ENCODE measurements at regions not wholly inside any gene's neighbourhood (a gene's known extent, or its start where the extent isn't known, plus 50 kb on each side); places are given as distances from the start of the nearest gene placed in this dataset.

DNA sequence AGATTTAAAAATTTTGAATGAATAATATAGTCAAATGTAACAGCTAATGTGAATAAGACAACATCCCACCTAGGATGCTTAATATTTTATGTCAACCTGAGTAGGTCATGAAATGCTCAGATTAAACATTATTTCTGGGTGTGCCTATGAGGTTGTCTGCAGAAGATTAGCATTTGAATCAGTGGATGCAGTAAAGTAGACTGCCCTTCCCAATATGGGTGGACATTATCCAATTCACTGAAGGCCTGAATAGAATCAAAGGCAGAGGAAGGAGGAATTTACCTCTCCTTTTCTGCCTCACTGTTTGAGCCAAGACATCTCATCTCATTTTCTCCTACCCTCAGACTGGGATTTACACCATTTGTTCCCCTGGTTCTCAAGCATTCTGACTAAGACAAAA is 1582.3 kb downstream of the EFNA5 start:
- TF ChIP-seq EZH2phosphoT487 (IDR thresholded peaks at IDR 0.05; ENCODE audit: borderline replicate concordance, low read depth, low read length) = no peak
- TF ChIP-seq, protein P1, sequence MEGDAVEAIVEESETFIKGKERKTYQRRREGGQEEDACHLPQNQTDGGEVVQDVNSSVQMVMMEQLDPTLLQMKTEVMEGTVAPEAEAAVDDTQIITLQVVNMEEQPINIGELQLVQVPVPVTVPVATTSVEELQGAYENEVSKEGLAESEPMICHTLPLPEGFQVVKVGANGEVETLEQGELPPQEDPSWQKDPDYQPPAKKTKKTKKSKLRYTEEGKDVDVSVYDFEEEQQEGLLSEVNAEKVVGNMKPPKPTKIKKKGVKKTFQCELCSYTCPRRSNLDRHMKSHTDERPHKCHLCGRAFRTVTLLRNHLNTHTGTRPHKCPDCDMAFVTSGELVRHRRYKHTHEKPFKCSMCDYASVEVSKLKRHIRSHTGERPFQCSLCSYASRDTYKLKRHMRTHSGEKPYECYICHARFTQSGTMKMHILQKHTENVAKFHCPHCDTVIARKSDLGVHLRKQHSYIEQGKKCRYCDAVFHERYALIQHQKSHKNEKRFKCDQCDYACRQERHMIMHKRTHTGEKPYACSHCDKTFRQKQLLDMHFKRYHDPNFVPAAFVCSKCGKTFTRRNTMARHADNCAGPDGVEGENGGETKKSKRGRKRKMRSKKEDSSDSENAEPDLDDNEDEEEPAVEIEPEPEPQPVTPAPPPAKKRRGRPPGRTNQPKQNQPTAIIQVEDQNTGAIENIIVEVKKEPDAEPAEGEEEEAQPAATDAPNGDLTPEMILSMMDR (conservative IDR thresholded peaks at IDR 0.05; ENCODE audit: low read length) = no peak

DNA sequence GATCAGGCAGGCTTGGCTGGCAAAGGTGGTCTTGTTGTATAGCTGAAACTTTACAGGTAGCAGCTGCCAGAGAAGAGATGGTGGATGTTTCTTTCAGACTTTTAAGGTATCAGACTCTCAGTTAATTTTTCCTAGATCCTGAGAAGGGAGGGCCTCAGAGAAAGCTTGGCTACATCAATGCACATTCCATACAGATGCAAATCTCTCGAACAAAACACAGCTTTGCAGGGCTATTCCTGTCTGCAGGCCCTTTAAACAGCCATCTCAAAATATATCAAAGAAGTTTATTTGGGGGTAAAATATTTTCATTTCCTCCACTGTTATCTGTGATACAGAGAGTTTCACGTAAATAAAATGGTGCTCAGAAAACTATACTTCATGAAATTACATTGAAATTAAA is 1584.4 kb downstream of the EFNA5 start:
- H3K27ac ChIP-seq (ENCODE audit: low read depth, low read length, poor library complexity, severe bottlenecking) = no peak overlapping the region
- H2AFZ ChIP-seq (ENCODE audit: low read length) = no peak overlapping the region
- H3K4me1 ChIP-seq (ENCODE audit: insufficient read depth, low read length, poor library complexity, severe bottlenecking) = no peaks in the 10 kb centered on the region
- no peaks in the 10 kb centered on the region for H3K9me3 ChIP-seq (ENCODE audit: low read length)
- no peak overlapping the region for H3K4me3 ChIP-seq (ENCODE audit: low read depth, low read length, poor library complexity, severe bottlenecking)
- H3K79me2 ChIP-seq (ENCODE audit: insufficient read depth, low read depth, low read length) = no peaks in the 10 kb centered on the region
- POLR2A ChIA-PET = no interaction called here
- intact Hi-C loops (cut with micrococcal nuclease; ENCODE audit: unreplicated experiment) = no loop called here
- BruUV-seq (replicated peaks) = no TSS peak
- no peak overlapping the region for H3K4me2 ChIP-seq (ENCODE audit: low read length)
- CTCF ChIA-PET (ENCODE audit: unreplicated experiment) = no interaction called here
- no peak for DNase-seq (ENCODE audit: low spot score)
- no peaks in the 10 kb centered on the region for H3K36me3 ChIP-seq (ENCODE audit: insufficient read depth, low read length)
- H4K20me1 ChIP-seq (ENCODE audit: insufficient read depth, low read length) = no peaks in the 10 kb centered on the region
- TF ChIP-seq EZH2phosphoT487 (IDR thresholded peaks at IDR 0.05; ENCODE audit: borderline replicate concordance, low read depth, low read length) = no peak
- TF ChIP-seq, protein P1 (conservative IDR thresholded peaks at IDR 0.05; ENCODE audit: low read length) = no peak
- H3K9me2 ChIP-seq (ENCODE audit: insufficient read depth, low read length) = no peaks in the 10 kb centered on the region

More for the DNA sequence above, 1582.3 kb downstream of the EFNA5 start:
- no peaks in the 10 kb centered on the region for H4K20me1 ChIP-seq (ENCODE audit: insufficient read depth, low read length)
- DNase-seq (ENCODE audit: low spot score) = no peak
- ChIA-PET CTCF (ENCODE audit: unreplicated experiment) (no interaction called here), POLR2A (no interaction called here)
- no TSS peak for BruUV-seq (replicated peaks)
- intact Hi-C loops (cut with micrococcal nuclease; ENCODE audit: unreplicated experiment) = no loop called here
- no peak overlapping the region for H3K27ac ChIP-seq (ENCODE audit: low read depth, low read length, poor library complexity, severe bottlenecking)
- no peaks in the 10 kb centered on the region for H3K79me2 ChIP-seq (ENCODE audit: insufficient read depth, low read depth, low read length)
- H3K4me2 ChIP-seq (ENCODE audit: low read length) = no peak overlapping the region
- no peaks in the 10 kb centered on the region for H3K4me1 ChIP-seq (ENCODE audit: insufficient read depth, low read length, poor library complexity, severe bottlenecking)
- H3K36me3 ChIP-seq (ENCODE audit: insufficient read depth, low read length) = no peaks in the 10 kb centered on the region
- no peak overlapping the region for H3K4me3 ChIP-seq (ENCODE audit: low read depth, low read length, poor library complexity, severe bottlenecking)
- no peaks in the 10 kb centered on the region for H3K9me2 ChIP-seq (ENCODE audit: insufficient read depth, low read length)
- no peak overlapping the region for H2AFZ ChIP-seq (ENCODE audit: low read length)
- no peaks in the 10 kb centered on the region for H3K9me3 ChIP-seq (ENCODE audit: low read length)

DNA sequence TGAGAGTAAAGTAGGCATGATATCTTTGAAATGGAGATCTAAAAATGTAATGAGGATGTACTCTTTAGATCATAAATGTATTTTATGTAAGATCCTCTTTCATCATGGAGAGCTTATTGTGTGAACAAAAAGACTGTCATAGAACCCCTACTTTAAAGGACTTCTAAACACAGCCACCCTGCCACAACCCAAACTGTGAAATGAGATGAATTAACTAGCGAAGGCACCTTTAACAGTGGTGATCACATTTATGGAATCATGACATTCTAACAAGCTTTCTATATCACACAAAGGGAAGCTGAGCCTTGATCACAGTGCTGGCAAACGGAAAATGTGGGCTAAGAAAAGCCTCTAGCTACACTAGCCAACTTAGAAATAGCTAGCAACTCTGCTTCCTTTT is 1585.2 kb downstream of the EFNA5 start:
- Histone ChIP-seq H3K36me3 (ENCODE audit: insufficient read depth, low read length) (no peaks in the 10 kb centered on the region), H3K27ac (ENCODE audit: low read depth, low read length, poor library complexity, severe bottlenecking) (no peak overlapping the region), H3K9me3 (ENCODE audit: low read length) (no peaks in the 10 kb centered on the region), H3K4me3 (ENCODE audit: low read depth, low read length, poor library complexity, severe bottlenecking) (no peak overlapping the region), H3K4me1 (ENCODE audit: insufficient read depth, low read length, poor library complexity, severe bottlenecking) (no peaks in the 10 kb centered on the region), H3K9me2 (ENCODE audit: insufficient read depth, low read length) (no peaks in the 10 kb centered on the region), H3K79me2 (ENCODE audit: insufficient read depth, low read depth, low read length) (no peaks in the 10 kb centered on the region), H4K20me1 (ENCODE audit: insufficient read depth, low read length) (no peaks in the 10 kb centered on the region), H2AFZ (ENCODE audit: low read length) (no peak overlapping the region), H3K4me2 (ENCODE audit: low read length) (no peak overlapping the region)
- no TSS peak for BruUV-seq (replicated peaks)
- TF ChIP-seq, protein P1 (conservative IDR thresholded peaks at IDR 0.05; ENCODE audit: low read length) = no peak
- TF ChIP-seq EZH2phosphoT487 (IDR thresholded peaks at IDR 0.05; ENCODE audit: borderline replicate concordance, low read depth, low read length) = no peak
- DNase-seq (ENCODE audit: low spot score) = no peak
- CTCF ChIA-PET (ENCODE audit: unreplicated experiment) = no interaction called here
- intact Hi-C loops (cut with micrococcal nuclease; ENCODE audit: unreplicated experiment) = no loop called here
- POLR2A ChIA-PET = no interaction called here
